ENCODE measurements at regions not wholly inside any gene's neighbourhood (a gene's known extent, or its start where the extent isn't known, plus 50 kb on each side); places are given as distances from the start of the nearest gene placed in this dataset.
A peak's percentile ranks its signal among the peaks of the same experiment; 100 is the strongest.

GRCh38 chr10:25112016-25112415, 62.8 kb upstream of the GPR158 start:
- no peaks in the 10 kb centered on the region for H3K36me3 Mint-ChIP-seq (ENCODE audit: low read depth)
- H3K4me1 Mint-ChIP-seq: no peaks in the 10 kb centered on the region
- H3K27me3 Mint-ChIP-seq (ENCODE audit: low read depth): no peaks in the 10 kb centered on the region
- TF ChIP-seq, protein P1, sequence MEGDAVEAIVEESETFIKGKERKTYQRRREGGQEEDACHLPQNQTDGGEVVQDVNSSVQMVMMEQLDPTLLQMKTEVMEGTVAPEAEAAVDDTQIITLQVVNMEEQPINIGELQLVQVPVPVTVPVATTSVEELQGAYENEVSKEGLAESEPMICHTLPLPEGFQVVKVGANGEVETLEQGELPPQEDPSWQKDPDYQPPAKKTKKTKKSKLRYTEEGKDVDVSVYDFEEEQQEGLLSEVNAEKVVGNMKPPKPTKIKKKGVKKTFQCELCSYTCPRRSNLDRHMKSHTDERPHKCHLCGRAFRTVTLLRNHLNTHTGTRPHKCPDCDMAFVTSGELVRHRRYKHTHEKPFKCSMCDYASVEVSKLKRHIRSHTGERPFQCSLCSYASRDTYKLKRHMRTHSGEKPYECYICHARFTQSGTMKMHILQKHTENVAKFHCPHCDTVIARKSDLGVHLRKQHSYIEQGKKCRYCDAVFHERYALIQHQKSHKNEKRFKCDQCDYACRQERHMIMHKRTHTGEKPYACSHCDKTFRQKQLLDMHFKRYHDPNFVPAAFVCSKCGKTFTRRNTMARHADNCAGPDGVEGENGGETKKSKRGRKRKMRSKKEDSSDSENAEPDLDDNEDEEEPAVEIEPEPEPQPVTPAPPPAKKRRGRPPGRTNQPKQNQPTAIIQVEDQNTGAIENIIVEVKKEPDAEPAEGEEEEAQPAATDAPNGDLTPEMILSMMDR (IDR thresholded peaks at IDR 0.05; ENCODE audit: unreplicated experiment in 3 of 3): no peak
- H3K4me3 Mint-ChIP-seq: no peak overlapping the region
- H3K27ac Mint-ChIP-seq: no peak overlapping the region
- H3K9me3 Mint-ChIP-seq: no peaks in the 10 kb centered on the region

DNA sequence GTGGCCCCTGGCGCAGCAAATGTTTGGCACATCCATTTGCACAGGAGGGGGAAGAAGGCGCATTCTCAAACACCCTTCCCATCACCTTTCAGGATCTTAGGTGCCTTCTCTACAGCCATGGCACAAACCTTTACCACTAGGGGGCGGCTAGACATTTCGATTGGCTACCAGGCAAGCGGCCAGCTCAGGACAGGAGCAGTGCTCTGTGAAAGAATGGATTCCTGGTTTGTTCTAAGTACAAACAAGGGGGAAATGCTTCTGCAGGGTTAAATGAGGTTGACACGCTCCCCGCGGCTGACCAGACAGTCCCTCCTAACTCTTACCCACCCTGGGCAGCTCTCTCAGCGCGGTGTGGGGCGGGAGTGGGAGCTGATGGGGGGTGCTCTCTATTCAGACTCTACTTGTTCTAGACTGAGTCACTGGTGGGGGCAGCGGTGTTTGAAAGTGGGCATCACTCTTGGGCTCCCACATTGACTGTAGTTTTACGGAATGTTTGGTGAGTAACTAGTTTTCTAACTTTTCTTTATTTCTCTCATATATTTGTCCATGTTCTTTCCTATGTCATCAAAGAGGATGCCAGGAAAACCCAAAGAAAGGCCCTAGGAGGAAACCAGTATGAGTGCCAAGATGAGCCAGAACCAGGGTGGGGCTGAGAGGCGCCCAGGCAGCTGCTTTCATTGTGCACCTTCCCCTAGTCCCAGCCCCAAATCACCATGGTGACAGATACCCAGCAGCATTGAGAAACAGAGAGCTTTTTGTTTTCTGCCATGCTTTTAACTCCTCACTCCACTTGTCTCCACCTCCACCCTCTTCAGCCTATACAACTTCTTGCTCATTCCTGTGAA, 61.4 kb upstream of the GPR158 start:
- TF ChIP-seq, protein P1 (IDR thresholded peaks at IDR 0.05; ENCODE audit: unreplicated experiment in 3 of 3): peak; percentile 70 to 77 (median 77)
- no peaks in the 10 kb centered on the region for H3K9me3 Mint-ChIP-seq
- no peaks in the 10 kb centered on the region for H3K36me3 Mint-ChIP-seq (ENCODE audit: low read depth)
- no peaks in the 10 kb centered on the region for H3K27me3 Mint-ChIP-seq (ENCODE audit: low read depth)
- H3K27ac Mint-ChIP-seq: no peak overlapping the region
- no peak overlapping the region for H3K4me3 Mint-ChIP-seq
- H3K4me1 Mint-ChIP-seq: no peaks in the 10 kb centered on the region

GRCh38 chr10:25114036-25114411, 60.8 kb upstream of the GPR158 start:
- H3K36me3 Mint-ChIP-seq (ENCODE audit: low read depth): no peaks in the 10 kb centered on the region
- no peak overlapping the region for H3K27ac Mint-ChIP-seq
- H3K9me3 Mint-ChIP-seq: no peaks in the 10 kb centered on the region
- H3K4me1 Mint-ChIP-seq: no peaks in the 10 kb centered on the region
- no peak overlapping the region for H3K4me3 Mint-ChIP-seq
- no peaks in the 10 kb centered on the region for H3K27me3 Mint-ChIP-seq (ENCODE audit: low read depth)
- TF ChIP-seq, protein P1 (IDR thresholded peaks at IDR 0.05; ENCODE audit: unreplicated experiment in 3 of 3): no peak

DNA sequence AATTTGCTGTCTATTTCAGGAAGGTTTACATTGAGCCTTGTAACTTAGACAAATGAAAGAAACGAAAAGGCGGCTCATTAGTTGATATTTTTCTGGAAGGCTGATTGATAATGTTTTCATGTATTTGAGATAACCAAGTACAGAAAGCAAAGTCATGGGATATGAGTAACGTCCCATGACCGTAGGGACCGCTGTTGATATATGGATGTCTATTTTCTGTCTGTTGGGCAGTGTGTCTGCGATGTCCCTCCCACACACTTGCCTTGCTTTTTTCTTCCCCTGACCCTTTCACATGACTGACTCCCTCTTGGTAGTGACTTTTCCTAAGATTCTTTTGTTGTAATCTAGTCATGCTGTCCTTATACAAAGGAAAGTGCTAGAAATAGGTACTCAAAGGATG, 57.0 kb upstream of the GPR158 start:
- Mint-ChIP-seq H3K27ac (no peak overlapping the region), H3K9me3 (no peaks in the 10 kb centered on the region), H3K4me1 (no peaks in the 10 kb centered on the region), H3K36me3 (ENCODE audit: low read depth) (no peaks in the 10 kb centered on the region), H3K27me3 (ENCODE audit: low read depth) (no peaks in the 10 kb centered on the region), H3K4me3 (no peak overlapping the region)
- TF ChIP-seq, protein P1 (IDR thresholded peaks at IDR 0.05; ENCODE audit: unreplicated experiment in 3 of 3): no peak

GRCh38 chr10:25120188-25120587, 54.6 kb upstream of the GPR158 start:
- Mint-ChIP-seq H3K4me3 (no peak overlapping the region), H3K36me3 (ENCODE audit: low read depth) (no peaks in the 10 kb centered on the region), H3K27ac (no peak overlapping the region), H3K9me3 (no peaks in the 10 kb centered on the region), H3K27me3 (ENCODE audit: low read depth) (no peaks in the 10 kb centered on the region), H3K4me1 (no peaks in the 10 kb centered on the region)
- TF ChIP-seq, protein P1 (IDR thresholded peaks at IDR 0.05; ENCODE audit: unreplicated experiment in 3 of 3): no peak
